Sigmoid colon (tissue), 4 donors: ENCODE measurements at regions not wholly inside any gene's neighbourhood (a gene's known extent, or its start where the extent isn't known, plus 50 kb on each side); places are given as distances from the start of the nearest gene placed in this dataset.

Experiments used
- EP300 ChIP-seq, 4 donors: sonication (generic); formaldehyde crosslinking; IDR thresholded peaks; one replicate each; pipeline ENCODE4 v1.6.1; 2017; ENCODE audit warnings: antibody characterized with exemption in 4 of 4
- POLR2A ChIP-seq, 2 donors: fragments of 450-650 bp; IDR thresholded peaks; one replicate each; pipeline ENCODE4 v1.6.1; 2016; ENCODE audit warnings: antibody characterized with exemption in 2 of 2, mild to moderate bottlenecking in 2 of 2, moderate library complexity in 2 of 2
- POLR2AphosphoS5 ChIP-seq, 4 donors: sonication (generic); formaldehyde crosslinking; IDR thresholded peaks; one replicate each; pipeline ENCODE4 v1.6.1; 2017; ENCODE audit warnings: antibody characterized with exemption in 4 of 4
- TF ChIP-seq, protein P1 (sequence below), 4 experiments: fragments of 450-650 bp in 3 of 4; fragments of 200-600 bp in 1 of 4; IDR thresholded peaks; one replicate each; pipeline ENCODE4 v1.5.1; 2016 to 2019; ENCODE audit warnings: antibody characterized with exemption in 4 of 4, mild to moderate bottlenecking in 3 of 4, moderate library complexity in 2 of 4

- TF ChIP-seq EP300 (IDR thresholded peaks at IDR 0.05) (no peak), POLR2AphosphoS5 (IDR thresholded peaks at IDR 0.05) (no peak), POLR2A (IDR thresholded peaks at IDR 0.05) (no peak)
- TF ChIP-seq, protein P1, sequence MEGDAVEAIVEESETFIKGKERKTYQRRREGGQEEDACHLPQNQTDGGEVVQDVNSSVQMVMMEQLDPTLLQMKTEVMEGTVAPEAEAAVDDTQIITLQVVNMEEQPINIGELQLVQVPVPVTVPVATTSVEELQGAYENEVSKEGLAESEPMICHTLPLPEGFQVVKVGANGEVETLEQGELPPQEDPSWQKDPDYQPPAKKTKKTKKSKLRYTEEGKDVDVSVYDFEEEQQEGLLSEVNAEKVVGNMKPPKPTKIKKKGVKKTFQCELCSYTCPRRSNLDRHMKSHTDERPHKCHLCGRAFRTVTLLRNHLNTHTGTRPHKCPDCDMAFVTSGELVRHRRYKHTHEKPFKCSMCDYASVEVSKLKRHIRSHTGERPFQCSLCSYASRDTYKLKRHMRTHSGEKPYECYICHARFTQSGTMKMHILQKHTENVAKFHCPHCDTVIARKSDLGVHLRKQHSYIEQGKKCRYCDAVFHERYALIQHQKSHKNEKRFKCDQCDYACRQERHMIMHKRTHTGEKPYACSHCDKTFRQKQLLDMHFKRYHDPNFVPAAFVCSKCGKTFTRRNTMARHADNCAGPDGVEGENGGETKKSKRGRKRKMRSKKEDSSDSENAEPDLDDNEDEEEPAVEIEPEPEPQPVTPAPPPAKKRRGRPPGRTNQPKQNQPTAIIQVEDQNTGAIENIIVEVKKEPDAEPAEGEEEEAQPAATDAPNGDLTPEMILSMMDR (IDR thresholded peaks at IDR 0.05), result no peak
These were observed 531.3 kb downstream of the QKI start for GRCh38 chr6:163945808-163946207.
